Sigmoid colon (tissue), 6 donors: ENCODE measurements at regions not wholly inside any gene's neighbourhood (a gene's known extent, or its start where the extent isn't known, plus 50 kb on each side); places are given as distances from the start of the nearest gene placed in this dataset.
"Not testable (repeated sequence)": the region's sequence is repeated elsewhere in the genome, so short reads cannot be mapped to it uniquely, and the experiment has no call there.

Source experiments
- DNase-seq: peaks from one replicate; pipeline ENCODE4 v3.0.0-alpha.2; 2019
- H3K27ac ChIP-seq, 4 donors: fragments of 200-600 bp; sonication (generic); one replicate each; pipeline ENCODE4 v1.5.1; 2016 to 2019; ENCODE audit warnings: mild to moderate bottlenecking in 1 of 4
- H3K27me3 ChIP-seq, 3 donors: fragments of 200-600 bp; sonication (generic); one replicate each; pipeline ENCODE4 v1.5.1; 2019; ENCODE audit warnings: mild to moderate bottlenecking in 1 of 3
- H3K36me3 ChIP-seq, 4 donors: fragments of 200-600 bp; sonication (generic); one replicate each; pipeline ENCODE4 v1.5.1; 2016 to 2019
- H3K4me1 ChIP-seq, 4 donors: fragments of 200-600 bp; sonication (generic); one replicate each; pipeline ENCODE4 v1.5.1; 2017 to 2019
- H3K4me3 ChIP-seq, 4 donors: fragments of 200-600 bp; sonication (generic); one replicate each; pipeline ENCODE4 v1.5.1; 2017 to 2019; ENCODE audit warnings: mild to moderate bottlenecking in 2 of 4, moderate library complexity in 1 of 4
- H3K9me3 ChIP-seq, 4 donors: fragments of 200-600 bp in 3 of 4; sonication (generic) in 3 of 4; one replicate each; pipeline versions ENCODE4 v1.5.1 to v1.6.1; 2013 to 2019
- EP300 ChIP-seq, 4 donors: sonication (generic); formaldehyde crosslinking; IDR thresholded peaks; one replicate each; pipeline ENCODE4 v1.6.1; 2017; ENCODE audit warnings: antibody characterized with exemption in 4 of 4
- POLR2A ChIP-seq, 2 donors: fragments of 450-650 bp; IDR thresholded peaks; one replicate each; pipeline ENCODE4 v1.6.1; 2016; ENCODE audit warnings: antibody characterized with exemption in 2 of 2, mild to moderate bottlenecking in 2 of 2, moderate library complexity in 2 of 2
- POLR2AphosphoS5 ChIP-seq, 4 donors: sonication (generic); formaldehyde crosslinking; IDR thresholded peaks; one replicate each; pipeline ENCODE4 v1.6.1; 2017; ENCODE audit warnings: antibody characterized with exemption in 4 of 4
- WGBS, 2 donors: extraction: QIAGEN DNeasy Blood & Tissue Kit; methylation state at CpG; one replicate each; pipeline ENCODE4 v1.1.7; 2013; 5-methylcytosine and 5-hydroxymethylcytosine counted together
- intact Hi-C: fragments of 100-400 bp; cut with DNase I; formaldehyde crosslinking; loops from one replicate; pipeline ENCODE4 v1.15.1; 2023
- TF ChIP-seq, protein P1 (sequence below), 4 experiments: fragments of 450-650 bp in 3 of 4; fragments of 200-600 bp in 1 of 4; IDR thresholded peaks; one replicate each; pipeline ENCODE4 v1.5.1; 2016 to 2019; ENCODE audit warnings: antibody characterized with exemption in 4 of 4, mild to moderate bottlenecking in 3 of 4, moderate library complexity in 2 of 4
- donor health status: healthy with polysubstance abuse.
- donor health status: healthy.

DNA sequence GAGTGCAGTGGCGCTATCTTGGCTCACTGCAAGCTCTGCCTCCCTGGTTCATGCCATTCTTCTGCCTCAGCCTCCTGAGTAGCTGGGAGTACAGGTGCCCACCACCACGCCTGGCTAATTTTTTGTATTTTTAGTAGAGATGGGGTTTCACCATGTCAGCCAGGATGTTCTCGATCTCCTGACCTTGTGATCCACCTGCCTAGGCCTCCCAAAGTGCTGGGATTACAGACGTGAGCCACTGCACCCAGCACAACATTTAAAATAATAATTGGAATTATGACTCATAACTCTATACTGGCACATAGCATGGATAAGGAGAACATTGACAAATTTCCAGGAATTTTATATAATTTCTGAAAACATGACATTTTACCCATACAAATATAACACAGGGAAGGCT is 54.2 kb downstream of the DBET start:
- H3K36me3 ChIP-seq, H3K4me3 ChIP-seq, H3K27me3 ChIP-seq, intact Hi-C loops, H3K4me1 ChIP-seq, H3K9me3 ChIP-seq, H3K27ac ChIP-seq: not testable (repeated sequence)
- 43 to 63% methylated on average over 3 to 4 of the region's 4 CpGs for WGBS, 2 donors
- peak; percentile 37 for DNase-seq

DNA sequence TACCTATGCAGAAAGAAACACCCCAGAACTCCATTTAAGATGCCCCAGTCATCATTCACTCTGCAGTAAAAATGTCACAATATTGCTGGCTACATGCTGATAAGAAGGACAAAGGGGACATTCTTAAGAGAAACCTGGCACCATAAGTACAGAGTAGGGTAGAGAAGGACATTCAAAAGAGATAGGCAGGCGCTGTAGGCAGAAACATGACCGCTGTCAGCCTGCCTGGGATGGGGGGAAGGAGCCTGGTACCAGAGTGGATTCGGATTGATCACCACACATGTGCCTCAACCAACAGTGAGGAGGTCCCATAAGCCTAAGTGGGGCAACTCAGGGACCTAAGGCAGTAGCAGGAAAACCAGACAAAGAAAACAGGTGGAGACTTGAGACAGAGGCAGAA is 54.1 kb upstream of the DUX4 start:
- H3K9me3 ChIP-seq, H3K27ac ChIP-seq, H3K4me1 ChIP-seq, intact Hi-C loops, H3K27me3 ChIP-seq, DNase-seq, H3K4me3 ChIP-seq, H3K36me3 ChIP-seq: not testable (repeated sequence)
- 56 to 57% methylated on average over 3 of the region's 3 CpGs for WGBS, 2 donors

DNA sequence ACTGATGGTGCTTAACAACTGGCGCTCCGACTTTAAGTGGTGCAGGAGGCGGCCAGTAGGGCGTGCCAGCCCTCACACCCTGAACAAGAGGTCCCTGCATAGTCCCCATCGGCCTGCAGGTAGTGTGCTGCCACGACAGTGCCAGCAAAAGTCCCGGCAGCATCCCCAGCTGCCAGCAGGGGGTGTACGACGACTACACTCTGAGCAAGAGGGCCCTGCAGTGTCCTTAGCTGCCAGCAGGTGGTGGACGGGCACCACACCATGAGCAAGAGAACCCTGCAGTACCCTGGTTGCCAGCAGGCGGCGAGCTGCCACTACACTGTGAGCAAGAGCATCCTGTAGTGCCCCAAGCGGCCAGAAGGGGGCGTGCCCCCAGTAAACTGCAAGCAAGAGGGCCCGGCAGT is 53.5 kb upstream of the DUX4 start:
- H3K36me3 ChIP-seq, H3K27me3 ChIP-seq, H3K27ac ChIP-seq, H3K9me3 ChIP-seq, intact Hi-C loops, H3K4me1 ChIP-seq, H3K4me3 ChIP-seq: not testable (repeated sequence)
- peak; percentile 36 for DNase-seq
- 70 to 80% methylated on average over 9 to 10 of the region's 15 CpGs for WGBS, 2 donors

DNA sequence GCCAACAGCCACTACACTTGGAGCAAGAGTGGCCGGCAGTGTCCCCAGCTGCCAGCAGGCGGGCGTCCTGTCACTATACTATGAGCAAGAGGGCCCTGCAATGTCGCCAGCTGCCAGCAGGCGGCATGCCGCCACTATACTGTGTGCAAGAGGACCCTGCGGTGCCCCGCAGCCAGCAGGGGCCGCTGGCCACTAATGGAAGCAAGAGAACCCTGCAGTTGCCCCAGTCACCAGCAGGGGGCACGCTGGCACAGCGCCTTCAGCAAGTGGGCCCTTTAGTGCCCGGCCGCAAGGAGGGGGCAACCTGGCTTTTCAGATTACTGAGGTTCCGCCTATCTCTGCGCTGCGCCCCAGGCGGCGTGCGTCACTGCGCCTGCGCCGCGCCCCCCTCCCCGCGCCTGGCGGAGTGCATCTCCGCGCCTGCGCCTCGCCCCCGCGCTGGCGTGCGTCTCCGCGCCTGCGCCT is 53.0 kb upstream of the DUX4 start:
- H3K9me3 ChIP-seq, H3K27ac ChIP-seq, H3K4me1 ChIP-seq, H3K36me3 ChIP-seq, intact Hi-C loops, H3K27me3 ChIP-seq, H3K4me3 ChIP-seq: not testable (repeated sequence)
- TF ChIP-seq, protein P1, sequence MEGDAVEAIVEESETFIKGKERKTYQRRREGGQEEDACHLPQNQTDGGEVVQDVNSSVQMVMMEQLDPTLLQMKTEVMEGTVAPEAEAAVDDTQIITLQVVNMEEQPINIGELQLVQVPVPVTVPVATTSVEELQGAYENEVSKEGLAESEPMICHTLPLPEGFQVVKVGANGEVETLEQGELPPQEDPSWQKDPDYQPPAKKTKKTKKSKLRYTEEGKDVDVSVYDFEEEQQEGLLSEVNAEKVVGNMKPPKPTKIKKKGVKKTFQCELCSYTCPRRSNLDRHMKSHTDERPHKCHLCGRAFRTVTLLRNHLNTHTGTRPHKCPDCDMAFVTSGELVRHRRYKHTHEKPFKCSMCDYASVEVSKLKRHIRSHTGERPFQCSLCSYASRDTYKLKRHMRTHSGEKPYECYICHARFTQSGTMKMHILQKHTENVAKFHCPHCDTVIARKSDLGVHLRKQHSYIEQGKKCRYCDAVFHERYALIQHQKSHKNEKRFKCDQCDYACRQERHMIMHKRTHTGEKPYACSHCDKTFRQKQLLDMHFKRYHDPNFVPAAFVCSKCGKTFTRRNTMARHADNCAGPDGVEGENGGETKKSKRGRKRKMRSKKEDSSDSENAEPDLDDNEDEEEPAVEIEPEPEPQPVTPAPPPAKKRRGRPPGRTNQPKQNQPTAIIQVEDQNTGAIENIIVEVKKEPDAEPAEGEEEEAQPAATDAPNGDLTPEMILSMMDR (IDR thresholded peaks at IDR 0.05): peak in 1 of 4 experiments; percentile 28
- WGBS, 2 donors: 83 to 87% methylated on average over 26 to 29 of the region's 37 CpGs
- DNase-seq: peak; percentile 35

DNA sequence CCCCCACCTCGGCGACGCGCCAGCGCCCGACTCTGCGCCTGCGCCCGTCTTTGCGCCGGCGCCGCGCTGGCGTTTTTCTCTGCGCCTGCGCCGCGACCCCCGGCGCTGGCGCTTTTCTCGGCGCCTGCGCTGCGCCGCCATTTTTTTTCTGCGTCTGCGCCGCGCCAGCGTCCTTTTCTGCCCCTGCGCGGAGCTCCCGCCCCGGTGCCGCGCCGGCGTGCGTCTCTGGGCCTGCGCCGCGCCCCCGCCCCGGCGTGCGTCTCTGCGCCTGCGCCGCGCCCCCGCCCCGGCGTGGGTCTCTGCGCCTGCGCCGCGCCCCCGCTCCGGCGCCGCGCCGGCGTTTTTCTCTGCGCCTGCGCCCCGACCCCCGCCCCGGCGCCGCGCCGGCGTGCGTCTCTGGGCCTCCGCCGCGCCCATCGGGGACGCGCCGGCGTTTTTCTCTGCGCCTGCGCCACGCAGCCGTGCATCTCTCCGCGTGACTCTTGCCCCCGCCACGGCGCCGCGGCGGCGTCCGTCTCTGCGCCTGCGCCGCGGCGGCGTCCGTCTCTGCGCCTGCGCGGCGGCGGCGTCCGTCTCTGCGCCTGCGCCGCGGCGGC is 52.4 kb upstream of the DUX4 start:
- H3K36me3 ChIP-seq, H3K27ac ChIP-seq, H3K4me3 ChIP-seq, intact Hi-C loops, H3K9me3 ChIP-seq, H3K27me3 ChIP-seq, H3K4me1 ChIP-seq: not testable (repeated sequence)
- 83 to 94% methylated on average over 104 of the region's 118 CpGs for WGBS, 2 donors
- peak; percentile 21 for DNase-seq

DNA sequence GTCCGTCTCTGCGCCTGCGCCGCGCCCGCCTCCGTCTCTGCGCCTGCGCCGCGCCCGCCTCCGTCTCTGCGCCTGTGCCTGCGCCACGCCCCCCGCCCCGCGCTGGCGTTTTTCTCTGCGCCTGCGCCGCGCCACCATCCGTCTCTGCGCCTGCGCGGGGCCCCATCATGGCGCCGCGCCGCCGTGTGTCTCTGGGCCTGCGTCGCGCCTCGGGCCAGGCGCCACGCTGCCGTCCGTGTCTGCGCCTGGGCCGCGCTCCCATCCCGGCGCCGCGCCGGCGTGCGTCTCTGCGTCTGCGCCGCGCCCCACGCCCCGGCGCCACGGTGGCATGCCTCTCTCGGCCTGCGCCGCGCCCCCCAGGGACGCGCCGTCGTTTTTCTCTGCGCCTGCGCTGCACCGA is 51.8 kb upstream of the DUX4 start:
- TF ChIP-seq POLR2A (IDR thresholded peaks at IDR 0.05) (no peak), EP300 (IDR thresholded peaks at IDR 0.05) (no peak), POLR2AphosphoS5 (IDR thresholded peaks at IDR 0.05) (no peak)
- TF ChIP-seq, protein P1 (IDR thresholded peaks at IDR 0.05): no peak
- no peak for DNase-seq
- Histone ChIP-seq H3K4me3 (no peak overlapping the region), H3K27me3 (no peaks in the 10 kb centered on the region), H3K9me3 (no peaks in the 10 kb centered on the region), H3K27ac (no peak overlapping the region), H3K4me1 (no peaks in the 10 kb centered on the region), H3K36me3 (no peaks in the 10 kb centered on the region)
- WGBS, 2 donors: 80 to 91% methylated on average over 70 of the region's 70 CpGs
- intact Hi-C loops: no loop called here

DNA sequence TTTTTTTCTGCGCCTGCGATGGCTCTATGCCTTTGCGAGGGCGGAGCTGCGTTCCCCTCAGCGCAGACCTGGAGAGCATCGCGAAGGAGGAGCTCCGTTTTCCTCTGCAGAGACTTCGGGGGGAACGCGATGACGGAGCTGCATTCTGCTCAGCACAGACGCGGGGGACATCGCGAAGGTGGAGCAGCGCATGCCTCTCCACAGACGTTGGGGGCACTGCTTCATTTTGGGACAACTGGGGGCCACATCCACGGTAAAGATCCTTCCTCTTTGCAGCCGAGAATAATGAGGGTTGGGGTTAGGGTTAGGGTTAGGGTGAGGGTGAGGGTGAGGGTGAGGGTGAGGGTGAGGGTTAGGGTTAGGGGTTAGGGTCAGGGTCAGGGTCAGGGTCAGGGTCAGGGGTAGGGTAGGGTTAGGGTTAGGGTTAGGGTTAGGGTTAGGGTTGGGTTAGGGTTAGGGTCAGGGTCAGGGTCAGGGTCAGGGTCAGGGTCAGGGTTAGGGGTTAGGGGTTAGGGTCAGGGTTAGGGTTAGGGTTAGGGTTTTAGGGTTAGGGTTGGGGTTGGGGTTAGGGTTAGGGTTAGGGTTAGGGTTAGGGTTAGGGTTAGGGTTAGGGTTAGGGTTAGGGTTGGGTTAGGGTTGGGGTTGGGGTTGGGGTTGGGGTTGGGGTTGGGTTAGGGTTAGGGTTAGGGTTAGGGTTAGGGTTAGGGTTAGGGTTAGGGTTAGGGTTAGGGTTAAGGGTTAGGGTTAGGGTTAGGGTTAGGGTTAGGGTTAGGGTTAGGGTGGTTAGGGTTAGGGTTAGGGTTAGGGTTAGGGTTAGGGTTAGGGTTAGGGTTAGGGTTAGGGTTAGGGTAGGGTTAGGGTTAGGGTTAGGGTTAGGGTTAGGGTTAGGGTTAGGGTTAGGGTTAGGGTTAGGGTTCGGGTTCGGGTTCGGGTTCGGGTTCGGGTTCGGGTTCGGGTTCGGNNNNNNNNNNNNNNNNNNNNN is 51.1 kb upstream of the DUX4 start:
- intact Hi-C loops, H3K4me1 ChIP-seq, H3K27ac ChIP-seq, H3K27me3 ChIP-seq, H3K9me3 ChIP-seq, H3K4me3 ChIP-seq, H3K36me3 ChIP-seq: not testable (repeated sequence)
- 83 to 95% methylated on average over 29 of the region's 29 CpGs for WGBS, 2 donors
- DNase-seq: peak; percentile 60
